ENCODE measurements at regions not wholly inside any gene's neighbourhood (a gene's known extent, or its start where the extent isn't known, plus 50 kb on each side); places are given as distances from the start of the nearest gene placed in this dataset.

GRCh38 chr16:50473356-50473945 lies 74.7 kb upstream of the NKD1 start:
- WGBS, 2 donors = 88 to 92% methylated on average over 6 of the region's 6 CpGs
- intact Hi-C loops (cut with DNase I) = no loop called here

GRCh38 chr16:50472472-50472871 lies 75.7 kb upstream of the NKD1 start:
- H3K4me1 ChIP-seq (ENCODE audit: control insufficient read depth in 1 of 2, insufficient read depth in 2 of 2, low read length in 2 of 2) = no peaks in the 10 kb centered on the region
- no peaks in the 10 kb centered on the region for H3K27me3 ChIP-seq (ENCODE audit: control insufficient read depth in 1 of 2, insufficient read depth in 2 of 2, low read length in 1 of 2)
- ATAC-seq (ENCODE audit: low FRiP score) = no peak
- H3K36me3 ChIP-seq (ENCODE audit: control insufficient read depth in 1 of 2, insufficient read depth in 2 of 2, low read length in 1 of 2) = no peaks in the 10 kb centered on the region
- no peak overlapping the region for H3K27ac ChIP-seq (ENCODE audit: low read depth in 1 of 2, low read length in 2 of 2)
- no peaks in the 10 kb centered on the region for H3K9me3 ChIP-seq (ENCODE audit: control insufficient read depth, low read length)
- DNase-seq = no peak
- WGBS, 2 donors = 98 to 100% methylated on average over 1 of the region's 1 CpG
- intact Hi-C loops (cut with DNase I) = no loop called here
- H3K4me3 ChIP-seq (ENCODE audit: low read length in 2 of 2) = no peak overlapping the region

More at GRCh38 chr16:50473356-50473945, 74.7 kb upstream of the NKD1 start:
- no peaks in the 10 kb centered on the region for H3K36me3 ChIP-seq (ENCODE audit: control insufficient read depth in 1 of 2, insufficient read depth in 2 of 2, low read length in 1 of 2)
- H3K4me1 ChIP-seq (ENCODE audit: control insufficient read depth in 1 of 2, insufficient read depth in 2 of 2, low read length in 2 of 2) = no peaks in the 10 kb centered on the region
- no peaks in the 10 kb centered on the region for H3K27me3 ChIP-seq (ENCODE audit: control insufficient read depth in 1 of 2, insufficient read depth in 2 of 2, low read length in 1 of 2)
- no peaks in the 10 kb centered on the region for H3K9me3 ChIP-seq (ENCODE audit: control insufficient read depth, low read length)
- DNase-seq (no peak), ATAC-seq (ENCODE audit: low FRiP score) (no peak)
- no peak overlapping the region for H3K27ac ChIP-seq (ENCODE audit: low read depth in 1 of 2, low read length in 2 of 2)
- H3K4me3 ChIP-seq (ENCODE audit: low read length in 2 of 2) = no peak overlapping the region

- H3K4me1 ChIP-seq (ENCODE audit: control insufficient read depth in 1 of 2, insufficient read depth in 2 of 2, low read length in 2 of 2) = no peaks in the 10 kb centered on the region
- H3K36me3 ChIP-seq (ENCODE audit: control insufficient read depth in 1 of 2, insufficient read depth in 2 of 2, low read length in 1 of 2) = no peaks in the 10 kb centered on the region
- ATAC-seq (ENCODE audit: low FRiP score) (no peak), DNase-seq (no peak)
- H3K4me3 ChIP-seq (ENCODE audit: low read length in 2 of 2) = no peak overlapping the region
- intact Hi-C loops (cut with DNase I) = no loop called here
- H3K9me3 ChIP-seq (ENCODE audit: control insufficient read depth, low read length) = no peaks in the 10 kb centered on the region
- H3K27me3 ChIP-seq (ENCODE audit: control insufficient read depth in 1 of 2, insufficient read depth in 2 of 2, low read length in 1 of 2) = no peaks in the 10 kb centered on the region
- WGBS, 2 donors = 47 to 48% methylated on average over 3 of the region's 3 CpGs
- H3K27ac ChIP-seq (ENCODE audit: low read depth in 1 of 2, low read length in 2 of 2) = no peak overlapping the region
Observed at GRCh38 chr16:50470687-50471086, 77.5 kb upstream of the NKD1 start.

GRCh38 chr16:50469744-50470321 lies 78.4 kb upstream of the NKD1 start:
- DNase-seq (peak in 1 of 2 donors; percentile 58), ATAC-seq (ENCODE audit: low FRiP score) (no peak)
- H3K4me3 ChIP-seq (ENCODE audit: low read length in 2 of 2) = no peak overlapping the region
- H3K27ac ChIP-seq (ENCODE audit: low read depth in 1 of 2, low read length in 2 of 2) = no peak overlapping the region
- H3K27me3 ChIP-seq (ENCODE audit: control insufficient read depth in 1 of 2, insufficient read depth in 2 of 2, low read length in 1 of 2) = no peaks in the 10 kb centered on the region
- 80 to 82% methylated on average over 18 of the region's 18 CpGs for WGBS, 2 donors
- H3K9me3 ChIP-seq (ENCODE audit: control insufficient read depth, low read length) = no peaks in the 10 kb centered on the region
- H3K4me1 ChIP-seq (ENCODE audit: control insufficient read depth in 1 of 2, insufficient read depth in 2 of 2, low read length in 2 of 2) = no peaks in the 10 kb centered on the region
- intact Hi-C loops (cut with DNase I) = no loop called here
- H3K36me3 ChIP-seq (ENCODE audit: control insufficient read depth in 1 of 2, insufficient read depth in 2 of 2, low read length in 1 of 2) = no peaks in the 10 kb centered on the region

GRCh38 chr16:50469121-50469743 lies 79.0 kb upstream of the NKD1 start:
- Histone ChIP-seq H3K4me1 (ENCODE audit: control insufficient read depth in 1 of 2, insufficient read depth in 2 of 2, low read length in 2 of 2) (no peaks in the 10 kb centered on the region), H3K9me3 (ENCODE audit: control insufficient read depth, low read length) (no peaks in the 10 kb centered on the region), H3K27me3 (ENCODE audit: control insufficient read depth in 1 of 2, insufficient read depth in 2 of 2, low read length in 1 of 2) (no peaks in the 10 kb centered on the region), H3K4me3 (ENCODE audit: low read length in 2 of 2) (no peak overlapping the region), H3K36me3 (ENCODE audit: control insufficient read depth in 1 of 2, insufficient read depth in 2 of 2, low read length in 1 of 2) (no peaks in the 10 kb centered on the region), H3K27ac (ENCODE audit: low read depth in 1 of 2, low read length in 2 of 2) (no peak overlapping the region)
- WGBS, 2 donors = 50 to 72% methylated on average over 2 of the region's 2 CpGs
- DNase-seq (peak in 1 of 2 donors; percentile 35), ATAC-seq (ENCODE audit: low FRiP score) (no peak)
- intact Hi-C loops (cut with DNase I) = no loop called here

GRCh38 chr16:50468749-50469078 lies 79.5 kb upstream of the NKD1 start:
- intact Hi-C loops (cut with DNase I) = no loop called here
- ATAC-seq (ENCODE audit: low FRiP score) (no peak), DNase-seq (peak in 1 of 2 donors; percentile 44)
- Histone ChIP-seq H3K9me3 (ENCODE audit: control insufficient read depth, low read length) (no peaks in the 10 kb centered on the region), H3K36me3 (ENCODE audit: control insufficient read depth in 1 of 2, insufficient read depth in 2 of 2, low read length in 1 of 2) (no peaks in the 10 kb centered on the region), H3K27me3 (ENCODE audit: control insufficient read depth in 1 of 2, insufficient read depth in 2 of 2, low read length in 1 of 2) (no peaks in the 10 kb centered on the region), H3K4me1 (ENCODE audit: control insufficient read depth in 1 of 2, insufficient read depth in 2 of 2, low read length in 2 of 2) (no peaks in the 10 kb centered on the region), H3K27ac (ENCODE audit: low read depth in 1 of 2, low read length in 2 of 2) (no peak overlapping the region), H3K4me3 (ENCODE audit: low read length in 2 of 2) (no peak overlapping the region)
- WGBS, 2 donors = 90 to 96% methylated on average over 7 of the region's 7 CpGs

GRCh38 chr16:50467943-50468748 lies 80.0 kb upstream of the NKD1 start:
- no peaks in the 10 kb centered on the region for H3K4me1 ChIP-seq (ENCODE audit: control insufficient read depth in 1 of 2, insufficient read depth in 2 of 2, low read length in 2 of 2)
- intact Hi-C loops (cut with DNase I) = no loop called here
- ATAC-seq (ENCODE audit: low FRiP score) = peak; percentile 24
- H3K27me3 ChIP-seq (ENCODE audit: control insufficient read depth in 1 of 2, insufficient read depth in 2 of 2, low read length in 1 of 2) = no peaks in the 10 kb centered on the region
- H3K27ac ChIP-seq (ENCODE audit: low read depth in 1 of 2, low read length in 2 of 2) = no peak overlapping the region
- WGBS, 2 donors = 9 to 11% methylated on average over 57 to 68 of the region's 68 CpGs
- H3K9me3 ChIP-seq (ENCODE audit: control insufficient read depth, low read length) = no peaks in the 10 kb centered on the region
- no peaks in the 10 kb centered on the region for H3K36me3 ChIP-seq (ENCODE audit: control insufficient read depth in 1 of 2, insufficient read depth in 2 of 2, low read length in 1 of 2)
- DNase-seq = peak in 1 of 2 donors; percentile 78
- peak overlapping the region; percentile 2 to 43 for H3K4me3 ChIP-seq (ENCODE audit: low read length in 2 of 2)

- intact Hi-C loops (cut with DNase I) = no loop called here
- Histone ChIP-seq H3K27ac (ENCODE audit: low read depth in 1 of 2, low read length in 2 of 2) (no peak overlapping the region), H3K9me3 (ENCODE audit: control insufficient read depth, low read length) (no peaks in the 10 kb centered on the region), H3K27me3 (ENCODE audit: control insufficient read depth in 1 of 2, insufficient read depth in 2 of 2, low read length in 1 of 2) (no peaks in the 10 kb centered on the region), H3K4me3 (ENCODE audit: low read length in 2 of 2) (no peak overlapping the region), H3K4me1 (ENCODE audit: control insufficient read depth in 1 of 2, insufficient read depth in 2 of 2, low read length in 2 of 2) (no peaks in the 10 kb centered on the region), H3K36me3 (ENCODE audit: control insufficient read depth in 1 of 2, insufficient read depth in 2 of 2, low read length in 1 of 2) (no peaks in the 10 kb centered on the region)
- DNase-seq (no peak), ATAC-seq (ENCODE audit: low FRiP score) (no peak)
- WGBS, 2 donors = 60 to 62% methylated on average over 13 of the region's 13 CpGs
Observed at GRCh38 chr16:50467559-50467942, 80.6 kb upstream of the NKD1 start.

Data from aorta (tissue), 5 donors.